Prostate gland (tissue), 2 donors: ENCODE measurements at regions not wholly inside any gene's neighbourhood (a gene's known extent, or its start where the extent isn't known, plus 50 kb on each side); places are given as distances from the start of the nearest gene placed in this dataset.

Source experiments
- CTCF ChIP-seq, 4 experiments: fragments of 200-600 bp in 2 of 4; fragments of 450-650 bp in 2 of 4; sonication (generic) in 2 of 4; IDR thresholded peaks; 1 replicate in 3 of 4; 2 replicates in 1 of 4; pipeline ENCODE4 v1.5.1; 2016 to 2019; ENCODE audit warnings: antibody characterized with exemption in 4 of 4, mild to moderate bottlenecking in 2 of 4, moderate library complexity in 2 of 4
- POLR2AphosphoS5 ChIP-seq: sonication (generic); formaldehyde crosslinking; IDR thresholded peaks from one replicate; pipeline ENCODE4 v1.6.1; 2017; ENCODE audit warnings: antibody characterized with exemption

GRCh38 chr6:145286916-145287315 lies 448.4 kb downstream of the EPM2A start:
- no peak for TF ChIP-seq CTCF (IDR thresholded peaks at IDR 0.05)
- TF ChIP-seq POLR2AphosphoS5: no peak
